ENCODE measurements at regions not wholly inside any gene's neighbourhood (a gene's known extent, or its start where the extent isn't known, plus 50 kb on each side); places are given as distances from the start of the nearest gene placed in this dataset.

GRCh38 chr3:145427355-145427754 lies 733.6 kb downstream of the PLOD2 start:
- TF ChIP-seq CTCF (IDR thresholded peaks at IDR 0.05) (no peak), POLR2A (IDR thresholded peaks at IDR 0.05) (no peak)
